ENCODE measurements at regions not wholly inside any gene's neighbourhood (a gene's known extent, or its start where the extent isn't known, plus 50 kb on each side); places are given as distances from the start of the nearest gene placed in this dataset.

DNA sequence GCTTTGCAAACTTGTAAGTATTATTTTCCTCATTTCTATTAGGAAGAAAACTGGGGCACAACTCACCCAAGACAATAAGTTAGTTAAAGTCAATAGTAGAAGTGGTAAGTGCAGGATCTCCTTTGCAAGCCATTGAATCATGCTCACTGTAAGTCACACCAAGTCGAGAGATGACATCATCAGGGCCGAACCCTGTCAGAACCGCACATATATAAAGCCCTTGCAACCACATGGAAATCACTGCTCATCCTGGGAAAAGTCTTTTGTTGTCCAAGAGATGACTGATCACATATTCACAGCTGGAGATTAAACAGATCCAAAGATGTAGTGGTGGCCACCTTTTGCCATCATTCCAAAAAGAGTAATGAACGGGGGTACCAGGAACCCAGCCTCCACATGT, 484.8 kb upstream of the ID2 start:
- no peak overlapping the region for H3K4me3 ChIP-seq (ENCODE audit: low read length)
- no peaks in the 10 kb centered on the region for H3K36me3 ChIP-seq (ENCODE audit: control insufficient read depth, low read length)
- H4K20me1 ChIP-seq (ENCODE audit: control insufficient read depth, insufficient read depth, low read depth, low read length) = no peaks in the 10 kb centered on the region
- H3K4me1 ChIP-seq (ENCODE audit: control insufficient read depth, low read length) = peaks cover 13% of the 10 kb centered on the region
- no peaks in the 10 kb centered on the region for H3F3A ChIP-seq (ENCODE audit: control insufficient read depth, insufficient read depth)
- H3K27me3 ChIP-seq (ENCODE audit: control insufficient read depth, low read length) = no peaks in the 10 kb centered on the region
- H3K79me2 ChIP-seq (ENCODE audit: control insufficient read depth, low read length) = no peaks in the 10 kb centered on the region
- H3K4me2 ChIP-seq (ENCODE audit: low read length) = no peak overlapping the region
- H3K27ac ChIP-seq (ENCODE audit: low read depth, low read length) = no peak overlapping the region
- H3K9me2 ChIP-seq (replicated peaks; ENCODE audit: control insufficient read depth, low read length) = no peaks in the 10 kb centered on the region
- H3K9me3 ChIP-seq (ENCODE audit: control insufficient read depth, insufficient read depth, low read length) = peaks cover 9% of the 10 kb centered on the region; the same call in 1 of the 2 replicates
- no peak for TF ChIP-seq CTCF (IDR thresholded peaks at IDR 0.05; ENCODE audit: low read depth, low read length, poor library complexity, severe bottlenecking)
- TF ChIP-seq EZH2phosphoT487 (IDR thresholded peaks at IDR 0.05; ENCODE audit: borderline replicate concordance, low read length) = no peak

DNA sequence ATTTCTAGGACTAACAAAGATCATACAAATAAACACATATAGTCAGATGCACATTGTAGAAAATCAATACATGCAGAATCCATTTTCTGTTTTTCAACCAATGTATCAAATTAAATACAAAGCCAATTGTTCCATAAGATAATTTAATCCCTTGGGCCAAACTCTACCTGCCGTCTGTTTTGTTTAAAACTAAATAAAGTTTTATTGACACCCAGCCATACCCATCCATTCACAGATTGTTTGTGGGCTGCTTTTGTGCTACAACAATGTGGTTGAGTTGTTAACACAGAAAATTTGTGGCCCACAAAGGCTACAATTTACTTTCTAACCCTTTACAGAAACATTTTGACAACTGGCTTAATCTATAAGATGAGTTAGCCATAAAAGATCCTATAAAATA, 484.0 kb upstream of the ID2 start:
- H4K20me1 ChIP-seq (ENCODE audit: control insufficient read depth, insufficient read depth, low read depth, low read length) = no peaks in the 10 kb centered on the region
- H3K27me3 ChIP-seq (ENCODE audit: control insufficient read depth, low read length) = no peaks in the 10 kb centered on the region
- H3K9me2 ChIP-seq (replicated peaks; ENCODE audit: control insufficient read depth, low read length) = no peaks in the 10 kb centered on the region
- peaks cover 13% of the 10 kb centered on the region for H3K4me1 ChIP-seq (ENCODE audit: control insufficient read depth, low read length)
- peaks cover 9% of the 10 kb centered on the region; the same call in 1 of the 2 replicates for H3K9me3 ChIP-seq (ENCODE audit: control insufficient read depth, insufficient read depth, low read length)
- H3K79me2 ChIP-seq (ENCODE audit: control insufficient read depth, low read length) = no peaks in the 10 kb centered on the region
- H3F3A ChIP-seq (ENCODE audit: control insufficient read depth, insufficient read depth) = no peaks in the 10 kb centered on the region
- no peak overlapping the region for H3K27ac ChIP-seq (ENCODE audit: low read depth, low read length)
- no peak for TF ChIP-seq EZH2phosphoT487 (IDR thresholded peaks at IDR 0.05; ENCODE audit: borderline replicate concordance, low read length)
- no peak for TF ChIP-seq CTCF (IDR thresholded peaks at IDR 0.05; ENCODE audit: low read depth, low read length, poor library complexity, severe bottlenecking)
- no peak overlapping the region for H3K4me3 ChIP-seq (ENCODE audit: low read length)
- H3K36me3 ChIP-seq (ENCODE audit: control insufficient read depth, low read length) = no peaks in the 10 kb centered on the region
- H3K4me2 ChIP-seq (ENCODE audit: low read length) = no peak overlapping the region

DNA sequence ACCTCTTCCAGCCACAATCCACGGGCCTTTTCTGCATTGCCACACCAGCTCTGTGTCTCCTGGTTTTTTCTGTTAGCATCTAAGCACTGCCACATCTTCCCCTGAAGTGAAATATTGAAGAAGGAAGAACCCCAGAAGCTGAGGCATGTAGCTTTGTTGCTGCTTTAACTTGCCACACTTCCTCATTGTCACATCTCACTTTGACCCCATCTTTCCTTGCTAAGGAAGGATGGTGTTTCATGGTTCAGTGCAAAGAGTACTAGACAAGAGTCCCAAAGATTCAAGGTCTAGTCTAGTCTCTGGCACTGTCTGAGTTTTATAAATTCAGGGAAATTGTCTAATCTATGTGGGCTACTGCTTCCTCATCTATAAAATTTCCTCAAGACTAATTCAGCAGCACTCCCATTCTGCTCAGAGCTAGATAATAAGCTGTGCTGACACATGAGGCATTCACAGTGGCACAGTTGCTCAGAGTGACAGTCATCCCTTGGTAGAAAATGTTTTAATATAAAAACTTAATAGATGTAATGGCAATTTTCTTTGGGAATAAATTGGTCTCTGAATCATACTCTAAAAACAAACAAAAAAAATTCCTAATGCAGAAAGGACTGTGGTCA, 483.0 kb upstream of the ID2 start:
- no peak overlapping the region for H3K27ac ChIP-seq (ENCODE audit: low read depth, low read length)

More for the DNA sequence above, 483.0 kb upstream of the ID2 start:
- H3K4me3 ChIP-seq (ENCODE audit: low read length) = no peak overlapping the region
- peaks cover 3% of the 10 kb centered on the region for H3K4me1 ChIP-seq (ENCODE audit: control insufficient read depth, low read length)
- H4K20me1 ChIP-seq (ENCODE audit: control insufficient read depth, insufficient read depth, low read depth, low read length) = no peaks in the 10 kb centered on the region
- H3K4me2 ChIP-seq (ENCODE audit: low read length) = no peak overlapping the region
- no peaks in the 10 kb centered on the region for H3F3A ChIP-seq (ENCODE audit: control insufficient read depth, insufficient read depth)
- no peaks in the 10 kb centered on the region for H3K36me3 ChIP-seq (ENCODE audit: control insufficient read depth, low read length)
- no peaks in the 10 kb centered on the region for H3K79me2 ChIP-seq (ENCODE audit: control insufficient read depth, low read length)
- no peaks in the 10 kb centered on the region for H3K9me2 ChIP-seq (replicated peaks; ENCODE audit: control insufficient read depth, low read length)
- H3K27me3 ChIP-seq (ENCODE audit: control insufficient read depth, low read length) = no peaks in the 10 kb centered on the region
- peaks cover 9% of the 10 kb centered on the region; the same call in 1 of the 2 replicates for H3K9me3 ChIP-seq (ENCODE audit: control insufficient read depth, insufficient read depth, low read length)
- TF ChIP-seq CTCF (IDR thresholded peaks at IDR 0.05; ENCODE audit: low read depth, low read length, poor library complexity, severe bottlenecking) (no peak), EZH2phosphoT487 (IDR thresholded peaks at IDR 0.05; ENCODE audit: borderline replicate concordance, low read length) (no peak)

Data from DOHH2 (cell line).